ENCODE measurements at regions not wholly inside any gene's neighbourhood (a gene's known extent, or its start where the extent isn't known, plus 50 kb on each side); places are given as distances from the start of the nearest gene placed in this dataset.

- TF ChIP-seq CTCF (IDR thresholded peaks at IDR 0.05): no peak
- no peak for TF ChIP-seq POLR2A (IDR thresholded peaks at IDR 0.05)
Measured at GRCh38 chr1:238265866-238266265, 375.1 kb upstream of the ZP4 start.
